ENCODE measurements at regions not wholly inside any gene's neighbourhood (a gene's known extent, or its start where the extent isn't known, plus 50 kb on each side); places are given as distances from the start of the nearest gene placed in this dataset.

- no peak overlapping the region; the same call in 1 of the 2 replicates for H2AFZ ChIP-seq (ENCODE audit: low read depth)
- no peaks in the 10 kb centered on the region for H3K9me2 ChIP-seq
- no peaks in the 10 kb centered on the region for H3K9me3 ChIP-seq
- no peaks in the 10 kb centered on the region for H4K20me1 ChIP-seq (ENCODE audit: insufficient read depth)
- TF ChIP-seq RCOR1 (IDR thresholded peaks at IDR 0.05; ENCODE audit: low read length) (no peak), GATA2 (CRISPR knock-in tag; IDR thresholded peaks at IDR 0.05) (peak; percentile 60)
- no peak overlapping the region for H3K4me2 ChIP-seq
- peaks cover 0 to 7% of the 10 kb centered on the region in 2 experiments; a peak in 2 of 4 replicates for H3K4me1 ChIP-seq (ENCODE audit: control insufficient read depth in 1 of 2, insufficient read depth in 2 of 2, low read depth in 1 of 2, low read length in 1 of 2)
- no peak overlapping the region for H3K27ac ChIP-seq (ENCODE audit: low read depth in 2 of 2, low read length in 1 of 2)
- DNase-seq: peak; percentile 5
- CTCF ChIA-PET: interaction anchor here (0.7 to 1.6 kb wide), 9 partner anchors 8 to 897 kb away, joined by 3 to 5 read pairs (median 3); no protein-coding TSS in a partner anchor
- WGBS (ENCODE audit: low lambda C conversion rate): 72% methylated on average over 5 of the region's 5 CpGs
- POLR2A ChIA-PET: no interaction called here
- no peak overlapping the region for H3K9ac ChIP-seq
- no peak overlapping the region for H3K4me3 ChIP-seq (ENCODE audit: low read depth in 2 of 2, low read length in 1 of 2)
- H3K79me2 ChIP-seq (ENCODE audit: insufficient read depth): no peaks in the 10 kb centered on the region
- no peaks in the 10 kb centered on the region for H3K27me3 ChIP-seq (ENCODE audit: insufficient read depth)
- H3F3A ChIP-seq (replicated peaks; ENCODE audit: insufficient read depth): peaks cover 4% of the 10 kb centered on the region
- H3K36me3 ChIP-seq (replicated peaks in 1 of 2; ENCODE audit: control insufficient read depth in 1 of 2, insufficient read depth in 2 of 2, low read length in 1 of 2): no peaks in the 10 kb centered on the region
These were observed 198.7 kb upstream of the CEP162 start for GRCh38 chr6:84425971-84426705.

- no peaks in the 10 kb centered on the region for H3K79me2 ChIP-seq (ENCODE audit: insufficient read depth)
- H3K4me1 ChIP-seq (ENCODE audit: control insufficient read depth in 1 of 2, insufficient read depth in 2 of 2, low read depth in 1 of 2, low read length in 1 of 2): peaks cover 0 to 7% of the 10 kb centered on the region in 2 experiments; a peak in 2 of 4 replicates
- no peaks in the 10 kb centered on the region for H3K27me3 ChIP-seq (ENCODE audit: insufficient read depth)
- CTCF ChIA-PET: interaction anchor here (0.7 to 1.2 kb wide), 2 partner anchors 10 to 144 kb away, joined by 3 to 4 read pairs; no protein-coding TSS in a partner anchor
- no peaks in the 10 kb centered on the region for H3K36me3 ChIP-seq (replicated peaks in 1 of 2; ENCODE audit: control insufficient read depth in 1 of 2, insufficient read depth in 2 of 2, low read length in 1 of 2)
- H4K20me1 ChIP-seq (ENCODE audit: insufficient read depth): no peaks in the 10 kb centered on the region
- POLR2A ChIA-PET: no interaction called here
- H3K9ac ChIP-seq: no peak overlapping the region
- no peaks in the 10 kb centered on the region for H3K9me2 ChIP-seq
- TF ChIP-seq REST (IDR thresholded peaks at IDR 0.05; ENCODE audit: low read depth, low read length): no peak
- TF ChIP-seq NFIC (IDR thresholded peaks at IDR 0.05; ENCODE audit: borderline replicate concordance): no peak
- no peak for TF ChIP-seq USF1 (IDR thresholded peaks at IDR 0.05; ENCODE audit: borderline replicate concordance, low read depth)
- TF ChIP-seq EZH2phosphoT487 (IDR thresholded peaks at IDR 0.05; ENCODE audit: borderline replicate concordance, low read depth): no peak
- TF ChIP-seq RAD21 (IDR thresholded peaks at IDR 0.05; ENCODE audit: low read length): no peak
- no peak for TF ChIP-seq EP300 (IDR thresholded peaks at IDR 0.05; ENCODE audit: borderline replicate concordance in 1 of 2, low read depth in 1 of 2, low read length in 1 of 2)
- no peak for TF ChIP-seq CTCF (IDR thresholded peaks at IDR 0.05)
- TF ChIP-seq SMC3 (IDR thresholded peaks at IDR 0.05; ENCODE audit: low read depth, low read length): no peak
- H3K4me3 ChIP-seq (ENCODE audit: low read depth in 2 of 2, low read length in 1 of 2): no peak overlapping the region
- peaks cover 4% of the 10 kb centered on the region for H3F3A ChIP-seq (replicated peaks; ENCODE audit: insufficient read depth)
- peak; percentile 16 for DNase-seq
- 56% methylated on average over 4 of the region's 4 CpGs for WGBS (ENCODE audit: low lambda C conversion rate)
- no peak overlapping the region for H2AFZ ChIP-seq (ENCODE audit: low read depth)
- H3K9me3 ChIP-seq: no peaks in the 10 kb centered on the region
- no peak overlapping the region for H3K4me2 ChIP-seq
- no peak overlapping the region for H3K27ac ChIP-seq (ENCODE audit: low read depth in 2 of 2, low read length in 1 of 2)
These were observed 197.5 kb upstream of the CEP162 start for GRCh38 chr6:84424956-84425355.
